Right lobe of liver (tissue), 4 donors: ENCODE measurements at regions not wholly inside any gene's neighbourhood (a gene's known extent, or its start where the extent isn't known, plus 50 kb on each side); places are given as distances from the start of the nearest gene placed in this dataset.

Source experiments
- CTCF ChIP-seq, 4 donors: fragments of 200-600 bp in 3 of 4; fragments of 450-650 bp in 1 of 4; IDR thresholded peaks; one replicate each; pipeline versions ENCODE4 v1.5.1 to v1.8.0; 2016 to 2022; ENCODE audit warnings: antibody characterized with exemption in 4 of 4, mild to moderate bottlenecking in 2 of 4
- POLR2A ChIP-seq: fragments of 450-650 bp; IDR thresholded peaks from one replicate; pipeline ENCODE4 v1.6.1; 2017; ENCODE audit warnings: antibody characterized with exemption, mild to moderate bottlenecking
- donor health status: DM: no; HTN: no; CAD: no.
- donor health status: DM: no; HTN: no; CAD: no.
- donor health status: DM: no; HTN: yes; CAD: no.

DNA sequence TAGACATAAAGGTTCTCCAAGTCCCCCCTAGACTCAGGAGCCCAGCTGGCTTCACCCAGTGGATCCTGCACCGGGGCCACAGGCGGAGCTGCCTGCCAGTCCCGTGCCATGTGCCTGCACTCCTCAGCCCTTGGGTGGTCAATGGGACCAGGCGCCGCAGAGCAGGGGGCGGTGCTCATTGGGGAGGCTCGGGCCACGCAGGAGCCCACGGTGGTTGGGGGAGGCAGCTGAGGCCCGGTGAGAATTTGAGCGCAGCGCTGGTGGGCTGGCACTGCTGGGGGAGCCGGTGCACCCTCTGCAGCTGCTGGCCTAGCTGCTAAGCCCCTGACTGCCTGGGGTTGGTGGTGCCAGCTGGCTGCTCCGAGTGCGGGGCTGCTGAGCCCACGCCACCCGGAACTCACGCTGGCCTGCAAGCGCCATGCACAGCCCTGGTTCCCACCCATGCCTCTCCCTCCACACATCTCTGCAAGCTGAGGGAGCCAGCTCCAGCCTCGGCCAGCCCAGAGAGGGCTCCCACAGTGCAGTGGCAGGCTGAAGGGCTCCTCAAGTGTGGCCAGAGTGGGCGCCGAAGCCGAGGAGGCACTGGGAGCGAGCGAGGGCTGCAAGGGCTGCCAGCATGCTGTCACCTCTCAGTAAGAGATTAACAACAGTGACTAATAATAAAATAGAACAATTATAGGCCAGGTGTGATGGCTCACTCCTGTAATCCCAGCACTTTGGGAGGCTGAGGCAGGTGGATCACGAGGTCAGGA, 65.9 kb downstream of the SPATA31D1 start:
- no peak for TF ChIP-seq CTCF (IDR thresholded peaks at IDR 0.05)
- no peak for TF ChIP-seq POLR2A
